ENCODE measurements at regions not wholly inside any gene's neighbourhood (a gene's known extent, or its start where the extent isn't known, plus 50 kb on each side); places are given as distances from the start of the nearest gene placed in this dataset.

GRCh38 chr17:77737442-77738265 lies 220.8 kb upstream of the TNRC6C start:
- WGBS (ENCODE audit: insufficient coverage) = 94% methylated on average over 18 of the region's 21 CpGs
- H3K4me3 ChIP-seq (ENCODE audit: control insufficient read depth in 1 of 7, extremely low read depth in 1 of 7, insufficient read depth in 4 of 7, low read depth in 2 of 7, low read length in 6 of 7) = no peak overlapping the region
- CTCF ChIA-PET = no interaction called here
- H3K9me3 ChIP-seq (ENCODE audit: control extremely low read depth in 1 of 5, control insufficient read depth in 4 of 5, insufficient read depth in 2 of 5, low read depth in 1 of 5, low read length in 4 of 5) = peaks cover 0 to 11% (median 10%) of the 10 kb centered on the region in 5 experiments
- no peaks in the 10 kb centered on the region for H3K27me3 ChIP-seq (replicated peaks in 2 of 5; ENCODE audit: control insufficient read depth in 4 of 5, insufficient read depth in 5 of 5, low read length in 4 of 5)
- no peak overlapping the region for H3K27ac ChIP-seq (ENCODE audit: insufficient read depth in 1 of 2, low read depth in 1 of 2, low read length in 2 of 2, poor library complexity in 1 of 2, severe bottlenecking in 2 of 2)
- POLR2A ChIA-PET = no interaction called here
- no peak for DNase-seq
- no peaks in the 10 kb centered on the region for H3K36me3 ChIP-seq (ENCODE audit: control insufficient read depth in 4 of 4, insufficient read depth in 4 of 4, low read length in 3 of 4)
- peaks cover 0 to 22% (median 5%) of the 10 kb centered on the region in 4 experiments for H3K4me1 ChIP-seq (ENCODE audit: control extremely low read depth in 1 of 4, control insufficient read depth in 4 of 4, insufficient read depth in 4 of 4, low read length in 3 of 4)

- H3K27ac ChIP-seq (ENCODE audit: insufficient read depth in 1 of 2, low read depth in 1 of 2, low read length in 2 of 2, poor library complexity in 1 of 2, severe bottlenecking in 2 of 2) = no peak overlapping the region
- H3K4me1 ChIP-seq (ENCODE audit: control extremely low read depth in 1 of 4, control insufficient read depth in 4 of 4, insufficient read depth in 4 of 4, low read length in 3 of 4) = peaks cover 0 to 22% (median 5%) of the 10 kb centered on the region in 4 experiments
- DNase-seq = peak in 2 of 3 donors; percentile 22 to 28
- 71% methylated on average over 6 of the region's 8 CpGs for WGBS (ENCODE audit: insufficient coverage)
- CTCF ChIA-PET = no interaction called here
- no peaks in the 10 kb centered on the region for H3K36me3 ChIP-seq (ENCODE audit: control insufficient read depth in 4 of 4, insufficient read depth in 4 of 4, low read length in 3 of 4)
- POLR2A ChIA-PET = no interaction called here
- no peaks in the 10 kb centered on the region for H3K27me3 ChIP-seq (replicated peaks in 2 of 5; ENCODE audit: control insufficient read depth in 4 of 5, insufficient read depth in 5 of 5, low read length in 4 of 5)
- no peaks in the 10 kb centered on the region for H3K9me3 ChIP-seq (ENCODE audit: control extremely low read depth in 1 of 5, control insufficient read depth in 4 of 5, insufficient read depth in 2 of 5, low read depth in 1 of 5, low read length in 4 of 5)
- no peak overlapping the region for H3K4me3 ChIP-seq (ENCODE audit: control insufficient read depth in 1 of 7, extremely low read depth in 1 of 7, insufficient read depth in 4 of 7, low read depth in 2 of 7, low read length in 6 of 7)
Measured at GRCh38 chr17:77738751-77739531, 219.6 kb upstream of the TNRC6C start.

DNA sequence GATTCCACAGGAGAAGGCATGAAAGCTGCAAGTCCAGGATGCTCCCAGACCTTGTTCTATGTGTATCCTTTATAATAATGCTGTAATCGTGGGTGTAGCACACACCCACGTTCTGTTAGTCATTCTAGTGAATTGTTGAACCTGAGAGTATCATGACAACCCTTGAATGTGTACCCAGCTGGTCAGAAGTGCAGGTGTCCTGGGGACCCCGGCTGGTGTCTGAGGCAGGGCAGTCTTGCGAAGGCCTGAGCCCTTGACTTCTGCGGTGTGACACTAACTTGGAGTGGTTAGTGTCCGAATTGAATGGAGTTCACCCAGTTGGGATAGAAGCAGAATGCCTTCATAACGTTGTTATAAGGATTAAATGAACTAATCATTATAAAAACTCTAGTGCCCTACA lies 218.0 kb upstream of the TNRC6C start:
- POLR2A ChIA-PET = no interaction called here
- H3K4me1 ChIP-seq (ENCODE audit: control extremely low read depth in 1 of 4, control insufficient read depth in 4 of 4, insufficient read depth in 4 of 4, low read length in 3 of 4) = peaks cover 0 to 8% (median 0%) of the 10 kb centered on the region in 4 experiments
- H3K27ac ChIP-seq (ENCODE audit: insufficient read depth in 1 of 2, low read depth in 1 of 2, low read length in 2 of 2, poor library complexity in 1 of 2, severe bottlenecking in 2 of 2) = no peak overlapping the region
- no peaks in the 10 kb centered on the region for H3K36me3 ChIP-seq (ENCODE audit: control insufficient read depth in 4 of 4, insufficient read depth in 4 of 4, low read length in 3 of 4)
- DNase-seq = no peak
- CTCF ChIA-PET = interaction anchor here (1.3 to 1.5 kb wide), 3 partner anchors 30 to 198 kb away, joined by 3 read pairs; no protein-coding TSS in a partner anchor
- no peak overlapping the region for H3K4me3 ChIP-seq (ENCODE audit: control insufficient read depth in 1 of 7, extremely low read depth in 1 of 7, insufficient read depth in 4 of 7, low read depth in 2 of 7, low read length in 6 of 7)
- 100% methylated on average over 4 of the region's 7 CpGs for WGBS (ENCODE audit: insufficient coverage)
- H3K27me3 ChIP-seq (replicated peaks in 2 of 5; ENCODE audit: control insufficient read depth in 4 of 5, insufficient read depth in 5 of 5, low read length in 4 of 5) = no peaks in the 10 kb centered on the region
- peaks cover 0 to 2% (median 0%) of the 10 kb centered on the region in 5 experiments for H3K9me3 ChIP-seq (ENCODE audit: control extremely low read depth in 1 of 5, control insufficient read depth in 4 of 5, insufficient read depth in 2 of 5, low read depth in 1 of 5, low read length in 4 of 5)

GRCh38 chr17:77741109-77741508 lies 217.4 kb upstream of the TNRC6C start:
- CTCF ChIA-PET = interaction anchor here (1.3 to 1.5 kb wide), 3 partner anchors 31 to 199 kb away, joined by 3 read pairs; no protein-coding TSS in a partner anchor
- 61% methylated on average over 8 of the region's 8 CpGs for WGBS (ENCODE audit: insufficient coverage)
- Histone ChIP-seq H3K36me3 (ENCODE audit: control insufficient read depth in 4 of 4, insufficient read depth in 4 of 4, low read length in 3 of 4) (no peaks in the 10 kb centered on the region), H3K27ac (ENCODE audit: insufficient read depth in 1 of 2, low read depth in 1 of 2, low read length in 2 of 2, poor library complexity in 1 of 2, severe bottlenecking in 2 of 2) (no peak overlapping the region), H3K27me3 (replicated peaks in 2 of 5; ENCODE audit: control insufficient read depth in 4 of 5, insufficient read depth in 5 of 5, low read length in 4 of 5) (no peaks in the 10 kb centered on the region), H3K9me3 (ENCODE audit: control extremely low read depth in 1 of 5, control insufficient read depth in 4 of 5, insufficient read depth in 2 of 5, low read depth in 1 of 5, low read length in 4 of 5) (peaks cover 0 to 2% (median 0%) of the 10 kb centered on the region in 5 experiments), H3K4me1 (ENCODE audit: control extremely low read depth in 1 of 4, control insufficient read depth in 4 of 4, insufficient read depth in 4 of 4, low read length in 3 of 4) (peaks cover 0 to 6% (median 0%) of the 10 kb centered on the region in 4 experiments), H3K4me3 (ENCODE audit: control insufficient read depth in 1 of 7, extremely low read depth in 1 of 7, insufficient read depth in 4 of 7, low read depth in 2 of 7, low read length in 6 of 7) (no peak overlapping the region)
- DNase-seq = peak; percentile 12 to 39 (median 15)
- POLR2A ChIA-PET = no interaction called here

GRCh38 chr17:77742579-77742978 lies 215.9 kb upstream of the TNRC6C start:
- 98% methylated on average over 6 of the region's 8 CpGs for WGBS (ENCODE audit: insufficient coverage)
- no peaks in the 10 kb centered on the region for H3K36me3 ChIP-seq (ENCODE audit: control insufficient read depth in 4 of 4, insufficient read depth in 4 of 4, low read length in 3 of 4)
- H3K27ac ChIP-seq (ENCODE audit: insufficient read depth in 1 of 2, low read depth in 1 of 2, low read length in 2 of 2, poor library complexity in 1 of 2, severe bottlenecking in 2 of 2) = no peak overlapping the region
- H3K27me3 ChIP-seq (replicated peaks in 2 of 5; ENCODE audit: control insufficient read depth in 4 of 5, insufficient read depth in 5 of 5, low read length in 4 of 5) = peaks cover 0 to 3% (median 0%) of the 10 kb centered on the region in 5 experiments
- H3K4me3 ChIP-seq (ENCODE audit: control insufficient read depth in 1 of 7, extremely low read depth in 1 of 7, insufficient read depth in 4 of 7, low read depth in 2 of 7, low read length in 6 of 7) = no peak overlapping the region
- POLR2A ChIA-PET = no interaction called here
- peaks cover 0 to 6% (median 0%) of the 10 kb centered on the region in 4 experiments for H3K4me1 ChIP-seq (ENCODE audit: control extremely low read depth in 1 of 4, control insufficient read depth in 4 of 4, insufficient read depth in 4 of 4, low read length in 3 of 4)
- CTCF ChIA-PET = no interaction called here
- no peak for DNase-seq
- H3K9me3 ChIP-seq (ENCODE audit: control extremely low read depth in 1 of 5, control insufficient read depth in 4 of 5, insufficient read depth in 2 of 5, low read depth in 1 of 5, low read length in 4 of 5) = peaks cover 0 to 2% (median 0%) of the 10 kb centered on the region in 5 experiments

DNA sequence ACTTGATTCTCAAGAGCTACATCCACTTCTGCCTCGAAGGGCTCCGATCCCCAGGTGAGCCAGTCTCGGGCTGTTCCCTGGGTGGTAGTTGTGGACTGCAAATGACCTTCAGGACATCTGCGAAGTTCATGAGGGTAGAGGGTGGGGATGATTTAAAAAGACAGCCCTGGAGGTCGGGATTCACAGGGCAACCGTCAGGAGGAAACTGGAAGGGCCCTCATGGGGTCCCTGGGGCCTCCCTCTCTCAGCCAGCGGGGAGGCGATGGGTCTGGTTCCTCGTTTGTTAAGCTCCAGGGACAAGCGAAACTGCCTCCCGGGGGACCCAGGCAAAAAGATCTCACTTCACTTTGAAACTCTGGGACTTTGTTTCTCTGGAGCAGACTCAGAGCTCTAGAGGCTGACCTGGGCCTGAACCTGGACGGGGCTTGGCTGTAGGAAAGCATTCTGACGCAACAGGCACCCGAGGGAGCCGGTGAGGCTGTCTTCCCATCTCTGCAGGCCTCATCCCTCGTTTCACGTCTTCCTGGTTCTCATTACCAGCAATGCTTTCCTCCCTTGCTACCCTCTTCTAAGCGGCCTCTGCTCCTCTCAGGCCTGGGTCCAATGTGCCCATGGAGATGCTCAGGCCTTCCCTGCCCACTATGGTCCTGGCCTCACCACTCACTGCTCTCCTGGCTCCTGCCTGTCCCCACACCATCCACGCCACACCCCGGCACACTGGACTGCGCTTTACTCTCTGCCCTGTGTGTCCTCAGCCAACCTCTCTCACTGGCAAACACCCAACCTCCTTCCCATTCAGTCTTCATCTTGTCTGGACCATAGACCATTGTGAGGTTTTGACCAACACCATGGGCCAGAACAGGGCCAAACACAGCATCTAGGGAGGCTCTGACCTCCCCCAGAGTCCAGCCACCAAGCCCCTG lies 214.2 kb upstream of the TNRC6C start:
- H3K27ac ChIP-seq (ENCODE audit: insufficient read depth in 1 of 2, low read depth in 1 of 2, low read length in 2 of 2, poor library complexity in 1 of 2, severe bottlenecking in 2 of 2) = no peak overlapping the region
- no peaks in the 10 kb centered on the region for H3K4me1 ChIP-seq (ENCODE audit: control extremely low read depth in 1 of 4, control insufficient read depth in 4 of 4, insufficient read depth in 4 of 4, low read length in 3 of 4)
- no peaks in the 10 kb centered on the region for H3K36me3 ChIP-seq (ENCODE audit: control insufficient read depth in 4 of 4, insufficient read depth in 4 of 4, low read length in 3 of 4)
- peaks cover 0 to 5% (median 0%) of the 10 kb centered on the region in 5 experiments for H3K27me3 ChIP-seq (replicated peaks in 2 of 5; ENCODE audit: control insufficient read depth in 4 of 5, insufficient read depth in 5 of 5, low read length in 4 of 5)
- 92% methylated on average over 20 of the region's 21 CpGs for WGBS (ENCODE audit: insufficient coverage)
- DNase-seq = no peak
- CTCF ChIA-PET = interaction anchor here (1.3 kb wide), 1 partner anchor 35 kb away, joined by 3 read pairs; no protein-coding TSS in a partner anchor
- POLR2A ChIA-PET = no interaction called here
- H3K4me3 ChIP-seq (ENCODE audit: control insufficient read depth in 1 of 7, extremely low read depth in 1 of 7, insufficient read depth in 4 of 7, low read depth in 2 of 7, low read length in 6 of 7) = no peak overlapping the region
- peaks cover 0 to 2% (median 0%) of the 10 kb centered on the region in 5 experiments for H3K9me3 ChIP-seq (ENCODE audit: control extremely low read depth in 1 of 5, control insufficient read depth in 4 of 5, insufficient read depth in 2 of 5, low read depth in 1 of 5, low read length in 4 of 5)
